GM19193 (cell line): ENCODE measurements at regions not wholly inside any gene's neighbourhood (a gene's known extent, or its start where the extent isn't known, plus 50 kb on each side); places are given as distances from the start of the nearest gene placed in this dataset.

Source experiments
- POLR2A ChIP-seq: IDR thresholded peaks from 4 replicates; pipeline ENCODE4 v1.6.1; 2011; ENCODE audit not compliant: insufficient read depth, insufficient read length; ENCODE audit errors: extremely low read depth

GRCh38 chr17:77839698-77840512 lies 118.6 kb upstream of the TNRC6C start:
- no peak for TF ChIP-seq POLR2A

GRCh38 chr17:77840513-77841165 lies 117.9 kb upstream of the TNRC6C start:
- TF ChIP-seq POLR2A, result no peak

GRCh38 chr17:77841742-77842527 lies 116.6 kb upstream of the TNRC6C start:
- TF ChIP-seq POLR2A, result no peak

GRCh38 chr17:77842528-77843147 lies 115.9 kb upstream of the TNRC6C start:
- no peak for TF ChIP-seq POLR2A

DNA sequence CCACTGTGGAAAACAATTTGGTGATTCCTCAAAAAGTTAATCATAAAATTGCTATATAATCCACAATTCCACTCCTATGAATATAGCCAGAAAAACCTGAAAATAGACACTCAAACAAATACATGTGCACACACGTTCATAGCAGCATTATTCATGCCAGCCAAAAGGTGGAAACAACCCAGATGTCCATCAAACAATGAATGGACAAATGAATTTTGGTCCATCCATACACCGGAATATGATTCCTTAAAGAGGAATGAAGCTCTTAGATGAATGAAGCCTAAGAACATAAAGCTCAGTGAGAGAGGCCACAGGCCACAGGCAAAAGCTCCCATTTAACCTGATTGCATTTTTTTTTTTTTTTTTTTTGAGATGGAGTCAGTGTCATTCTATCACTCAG lies 114.6 kb upstream of the TNRC6C start:
- no peak for TF ChIP-seq POLR2A

DNA sequence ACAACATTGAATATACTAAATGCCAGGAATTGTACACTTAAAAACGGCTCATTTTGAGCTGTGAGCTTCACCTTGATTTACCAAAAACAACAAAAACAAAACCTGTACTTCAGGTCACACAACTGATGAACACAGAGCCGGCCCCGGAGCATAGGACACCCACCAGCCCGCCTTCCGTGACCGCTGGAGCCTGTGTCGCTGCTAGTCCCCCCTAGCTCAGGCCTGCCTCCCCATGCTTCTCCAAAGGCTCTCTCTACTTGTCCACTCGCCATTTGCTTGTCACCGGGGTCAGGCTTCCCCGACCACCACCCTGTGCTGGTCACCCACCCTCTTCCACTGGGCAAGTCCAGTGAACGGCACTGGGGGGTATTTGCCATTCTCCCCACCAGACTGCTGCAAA lies 113.8 kb upstream of the TNRC6C start:
- TF ChIP-seq POLR2A, result no peak

DNA sequence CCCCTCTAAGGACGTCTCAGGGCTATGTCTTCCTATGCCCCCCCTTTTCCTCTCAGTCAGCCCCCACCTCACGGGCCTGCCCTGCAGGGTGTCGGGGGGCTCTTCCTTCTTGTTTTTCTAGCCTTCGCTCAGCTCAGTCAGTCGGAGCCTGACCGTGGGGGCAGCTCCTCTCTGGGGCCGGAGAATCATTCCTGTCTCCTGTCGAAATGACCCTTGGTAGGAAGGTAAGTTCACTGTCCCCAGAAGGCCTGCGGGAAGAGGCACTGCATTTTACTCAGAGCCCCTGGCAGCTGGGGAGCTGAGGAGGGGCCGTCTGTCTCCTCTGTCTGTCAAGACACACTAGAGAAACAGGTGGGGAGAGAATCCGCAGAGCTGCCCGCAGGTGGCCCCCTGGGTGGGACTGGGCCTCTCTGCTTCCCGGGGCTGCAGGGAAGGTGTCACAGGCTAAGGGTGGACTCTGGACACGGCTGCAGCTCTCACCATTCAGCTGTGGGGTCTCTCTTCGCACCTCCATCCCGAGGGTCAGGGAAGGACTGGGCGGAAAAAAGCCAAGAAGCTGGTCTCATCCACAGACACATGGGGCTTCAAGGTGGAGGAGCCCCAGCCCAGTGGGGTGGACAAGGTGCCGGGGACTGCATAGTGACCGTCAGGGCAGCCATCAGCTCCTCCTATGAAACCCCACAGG lies 112.8 kb upstream of the TNRC6C start:
- no peak for TF ChIP-seq POLR2A

DNA sequence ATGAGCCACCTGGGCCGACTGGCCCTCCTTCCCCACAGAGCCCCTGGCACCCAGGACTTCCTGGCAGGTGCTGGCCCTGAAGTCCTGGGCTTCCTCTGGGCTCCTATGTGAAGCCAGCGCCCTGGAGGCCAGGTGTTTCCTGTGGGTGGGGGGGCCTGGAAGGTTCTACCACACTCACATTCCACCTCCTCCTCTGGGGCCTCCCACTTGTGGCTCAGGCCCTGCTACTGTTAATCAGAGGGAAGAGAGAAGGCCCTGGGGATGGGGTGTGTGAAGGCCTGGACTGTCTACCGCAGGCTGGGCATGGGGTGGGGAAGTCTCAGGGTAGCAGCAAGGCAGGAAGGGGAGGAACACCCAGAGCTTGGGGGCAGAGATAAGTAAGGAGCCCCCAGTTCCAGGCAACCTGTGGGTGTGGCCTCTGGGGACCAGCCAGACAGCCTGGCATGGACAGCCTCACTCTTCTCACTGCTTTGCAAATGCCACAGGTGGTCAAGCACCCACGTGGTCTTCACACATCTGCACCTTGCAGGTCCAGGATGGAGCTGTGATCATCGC lies 111.9 kb upstream of the TNRC6C start:
- TF ChIP-seq POLR2A, result no peak

- TF ChIP-seq POLR2A, result no peak
Observed at GRCh38 chr17:77847221-77848085, 111.0 kb upstream of the TNRC6C start.

GRCh38 chr17:77848257-77848656 lies 110.2 kb upstream of the TNRC6C start:
- no peak for TF ChIP-seq POLR2A

GRCh38 chr17:77849239-77849638 lies 109.3 kb upstream of the TNRC6C start:
- TF ChIP-seq POLR2A, result no peak

GRCh38 chr17:77851921-77852320 lies 106.6 kb upstream of the TNRC6C start:
- TF ChIP-seq POLR2A, result no peak

DNA sequence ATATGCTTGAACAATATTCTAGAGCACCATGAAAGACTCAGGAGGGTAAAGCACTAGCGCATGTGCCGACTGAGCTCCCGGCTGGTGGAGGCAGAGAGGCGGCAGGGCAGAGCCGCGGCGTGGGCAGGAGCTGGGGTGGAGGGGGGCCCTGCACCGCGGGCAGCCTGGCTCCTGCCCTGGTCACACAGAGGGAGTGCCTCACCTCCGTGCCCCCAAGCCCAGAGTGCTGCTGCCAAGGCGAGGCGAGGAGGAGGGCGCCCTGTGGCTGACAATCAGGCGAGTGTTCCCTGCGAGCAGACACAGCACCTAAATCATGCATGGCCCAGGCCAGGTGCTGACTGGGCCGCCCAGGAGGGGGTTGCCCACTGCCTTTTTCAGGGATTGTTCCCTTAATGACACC lies 105.8 kb upstream of the TNRC6C start:
- no peak for TF ChIP-seq POLR2A
